ENCODE measurements at regions not wholly inside any gene's neighbourhood (a gene's known extent, or its start where the extent isn't known, plus 50 kb on each side); places are given as distances from the start of the nearest gene placed in this dataset.

DNA sequence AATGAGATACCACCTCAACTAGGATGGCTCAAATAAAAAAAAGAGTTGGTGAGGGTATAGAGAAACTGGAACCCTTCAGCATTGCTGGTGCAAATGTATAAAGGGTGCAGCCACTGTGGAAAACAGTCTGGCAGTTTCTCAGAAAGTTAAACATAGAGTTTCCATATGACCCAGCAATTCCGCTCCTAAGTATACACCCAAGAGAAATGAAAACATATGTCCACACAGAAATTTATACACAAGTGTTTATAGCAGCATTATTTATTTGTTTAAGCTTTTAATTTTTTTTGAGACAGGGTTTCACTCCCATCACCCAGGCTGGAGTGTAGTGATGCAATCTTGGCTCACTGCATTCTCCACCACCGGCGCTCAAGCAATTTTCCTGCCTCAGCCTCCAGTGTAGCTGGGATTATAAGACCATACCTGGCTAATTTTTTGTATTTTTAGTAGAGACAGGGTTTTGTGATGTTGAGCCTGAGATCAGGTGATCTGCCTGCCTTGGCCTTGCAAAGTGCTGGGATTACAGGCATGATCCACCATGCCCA, 118.2 kb upstream of the KIF5B start:
- CTCF ChIA-PET = no interaction called here
- no peak overlapping the region for H3K27ac ChIP-seq
- TF ChIP-seq, protein P1, sequence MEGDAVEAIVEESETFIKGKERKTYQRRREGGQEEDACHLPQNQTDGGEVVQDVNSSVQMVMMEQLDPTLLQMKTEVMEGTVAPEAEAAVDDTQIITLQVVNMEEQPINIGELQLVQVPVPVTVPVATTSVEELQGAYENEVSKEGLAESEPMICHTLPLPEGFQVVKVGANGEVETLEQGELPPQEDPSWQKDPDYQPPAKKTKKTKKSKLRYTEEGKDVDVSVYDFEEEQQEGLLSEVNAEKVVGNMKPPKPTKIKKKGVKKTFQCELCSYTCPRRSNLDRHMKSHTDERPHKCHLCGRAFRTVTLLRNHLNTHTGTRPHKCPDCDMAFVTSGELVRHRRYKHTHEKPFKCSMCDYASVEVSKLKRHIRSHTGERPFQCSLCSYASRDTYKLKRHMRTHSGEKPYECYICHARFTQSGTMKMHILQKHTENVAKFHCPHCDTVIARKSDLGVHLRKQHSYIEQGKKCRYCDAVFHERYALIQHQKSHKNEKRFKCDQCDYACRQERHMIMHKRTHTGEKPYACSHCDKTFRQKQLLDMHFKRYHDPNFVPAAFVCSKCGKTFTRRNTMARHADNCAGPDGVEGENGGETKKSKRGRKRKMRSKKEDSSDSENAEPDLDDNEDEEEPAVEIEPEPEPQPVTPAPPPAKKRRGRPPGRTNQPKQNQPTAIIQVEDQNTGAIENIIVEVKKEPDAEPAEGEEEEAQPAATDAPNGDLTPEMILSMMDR (conservative IDR thresholded peaks at IDR 0.05; ENCODE audit: low read depth) = no peak
- no peak for DNase-seq (ENCODE audit: low spot score)
- POLR2A ChIA-PET (ENCODE audit: low non-redundant PET) = no interaction called here

DNA sequence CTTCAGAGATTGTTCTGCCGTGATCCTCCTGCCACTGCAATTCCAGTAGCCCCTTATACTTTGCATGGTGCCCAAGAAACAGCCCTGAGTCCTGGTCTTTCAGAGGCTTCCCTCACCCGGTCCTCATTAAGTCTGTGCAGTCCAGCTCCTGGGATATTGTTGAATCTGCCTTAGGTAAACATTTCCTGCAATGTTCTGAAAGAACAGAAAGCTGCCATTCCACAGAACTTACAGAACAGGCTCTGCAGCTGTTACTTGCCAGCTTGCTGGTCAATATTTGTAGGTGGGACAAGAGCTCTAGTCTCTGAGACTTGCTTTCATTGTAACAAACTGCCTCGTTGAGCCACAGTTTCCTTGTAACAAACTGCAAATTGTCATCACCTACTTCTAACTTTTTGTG, 115.0 kb upstream of the KIF5B start:
- DNase-seq (ENCODE audit: low spot score) = no peak
- TF ChIP-seq, protein P1 (conservative IDR thresholded peaks at IDR 0.05; ENCODE audit: low read depth) = no peak
- ChIA-PET CTCF (interaction anchor here (1.0 kb wide), 1 partner anchor 175 kb away, joined by 3 read pairs; no protein-coding TSS in a partner anchor), POLR2A (ENCODE audit: low non-redundant PET) (interaction anchor here (0.5 kb wide), 1 partner anchor 81 kb away, joined by 8 read pairs; no protein-coding TSS in a partner anchor)
- no peak overlapping the region for H3K27ac ChIP-seq

DNA sequence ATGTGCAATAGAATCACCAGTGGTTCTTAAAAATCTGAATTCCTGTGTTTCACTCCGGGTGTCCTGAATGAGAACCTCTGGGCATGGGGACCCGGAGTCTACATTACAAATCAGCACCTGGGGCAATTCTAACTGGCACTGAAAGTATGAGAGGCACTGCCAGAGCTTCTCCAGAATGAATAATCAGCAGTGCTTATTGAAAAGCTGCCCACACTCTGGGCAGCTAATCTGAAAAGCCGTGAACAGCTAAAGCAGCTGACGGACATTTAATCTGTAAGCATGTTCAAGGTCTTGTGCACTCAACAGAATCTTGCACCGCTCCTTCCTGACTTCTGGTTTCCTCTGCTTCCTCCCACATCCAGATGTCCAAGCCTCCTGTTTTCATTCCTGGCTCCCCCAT, 113.3 kb upstream of the KIF5B start:
- ChIA-PET CTCF (no interaction called here), POLR2A (ENCODE audit: low non-redundant PET) (no interaction called here)

DNA sequence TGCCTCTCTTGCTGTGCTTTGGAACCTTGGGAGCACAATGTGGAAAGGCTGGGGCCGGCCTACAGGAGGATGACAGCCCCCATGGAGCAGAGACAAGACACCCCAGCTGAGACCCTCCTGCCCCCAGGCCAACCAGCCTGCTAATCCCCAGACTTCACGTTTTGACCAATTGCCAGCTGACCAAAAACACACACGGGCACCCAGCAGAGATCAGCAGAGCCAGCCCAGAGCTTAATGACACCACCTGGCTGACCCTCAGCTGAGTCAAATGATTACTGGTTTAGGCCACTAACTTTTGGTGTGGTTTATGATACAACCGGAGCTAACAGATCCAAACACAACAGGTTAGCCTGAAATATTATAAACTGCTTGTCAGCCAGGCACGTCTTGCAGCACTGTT, 111.2 kb upstream of the KIF5B start:
- H3K27ac ChIP-seq = no peak overlapping the region
- ChIA-PET CTCF (no interaction called here), POLR2A (ENCODE audit: low non-redundant PET) (interaction anchor here (0.6 kb wide), 1 partner anchor 153 kb away, joined by 3 read pairs; no protein-coding TSS in a partner anchor)
- no peak for DNase-seq (ENCODE audit: low spot score)
- TF ChIP-seq, protein P1 (conservative IDR thresholded peaks at IDR 0.05; ENCODE audit: low read depth) = no peak

More for the DNA sequence above, 113.3 kb upstream of the KIF5B start:
- H3K27ac ChIP-seq = no peak overlapping the region
- no peak for DNase-seq (ENCODE audit: low spot score)
- TF ChIP-seq, protein P1 (conservative IDR thresholded peaks at IDR 0.05; ENCODE audit: low read depth) = no peak

DNA sequence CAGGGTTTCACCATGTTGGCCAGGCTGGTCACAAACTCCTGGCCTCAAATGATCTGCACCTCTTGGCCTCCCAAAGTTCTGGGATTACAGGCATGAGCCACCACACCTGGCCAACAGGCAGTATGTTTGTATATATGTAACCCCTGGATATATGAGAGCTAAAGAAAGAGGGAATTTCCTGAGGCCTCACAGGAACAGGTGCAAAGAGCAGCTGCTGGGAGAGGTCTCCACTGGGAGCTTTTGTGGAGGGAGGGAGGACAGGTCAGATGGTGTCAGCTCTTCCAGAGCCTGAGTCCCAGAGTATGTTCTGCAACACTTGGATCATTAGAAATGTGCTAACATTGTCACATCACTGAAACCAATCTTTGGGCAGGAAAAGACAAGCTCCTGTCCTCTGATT, 110.1 kb upstream of the KIF5B start:
- POLR2A ChIA-PET (ENCODE audit: low non-redundant PET) = no interaction called here
- CTCF ChIA-PET = no interaction called here
- no peak for DNase-seq (ENCODE audit: low spot score)
- no peak overlapping the region for H3K27ac ChIP-seq
- TF ChIP-seq, protein P1 (conservative IDR thresholded peaks at IDR 0.05; ENCODE audit: low read depth) = no peak

DNA sequence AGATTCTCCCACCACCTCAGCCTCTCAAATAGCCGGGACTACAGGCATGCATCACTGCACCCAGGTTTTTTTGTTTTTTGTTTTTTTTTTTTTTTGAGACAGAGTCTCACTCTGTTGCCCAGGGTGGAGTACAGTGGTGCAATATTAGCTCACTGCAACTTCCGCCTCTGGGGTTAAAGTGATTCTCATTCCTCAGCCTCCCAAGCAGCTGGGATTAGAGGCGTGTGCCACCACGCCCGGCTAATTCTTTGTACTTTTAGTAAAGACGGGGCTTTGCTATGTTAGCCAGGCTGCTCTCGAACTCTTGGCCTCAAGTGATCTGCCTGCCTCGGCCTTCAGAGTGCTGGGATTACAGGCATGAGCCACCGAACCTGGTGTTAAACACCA, 107.5 kb upstream of the KIF5B start:
- TF ChIP-seq, protein P1 (conservative IDR thresholded peaks at IDR 0.05; ENCODE audit: low read depth) = no peak
- H3K27ac ChIP-seq = no peak overlapping the region
- no peak for DNase-seq (ENCODE audit: low spot score)
- CTCF ChIA-PET = interaction anchor here (0.7 kb wide), 1 partner anchor 122 kb away, joined by 4 read pairs; no protein-coding TSS in a partner anchor
- POLR2A ChIA-PET (ENCODE audit: low non-redundant PET) = no interaction called here

All from RWPE1 (cell line).